ENCODE measurements at regions not wholly inside any gene's neighbourhood (a gene's known extent, or its start where the extent isn't known, plus 50 kb on each side); places are given as distances from the start of the nearest gene placed in this dataset.

- intact Hi-C loops (cut with micrococcal nuclease) = no loop called here
- RAD21 ChIA-PET (ENCODE audit: low non-redundant PET in 1 of 2, low total read pairs in 2 of 2, uncharacterized antibody in 2 of 2, unreplicated experiment in 2 of 2) = no interaction called here
Observed at GRCh38 chr6:154623391-154623790, 109.8 kb upstream of the SCAF8 start.

GRCh38 chr6:154624038-154624599, 109.1 kb upstream of the SCAF8 start:
- Histone ChIP-seq H3K79me2 (ENCODE audit: insufficient read depth, low read length) (no peaks in the 10 kb centered on the region), H3K9me2 (ENCODE audit: insufficient read depth) (no peaks in the 10 kb centered on the region), H3K4me3 (replicated peaks in 1 of 2; ENCODE audit: low read depth in 1 of 2, low read length in 2 of 2) (no peak overlapping the region), H2AFZ (ENCODE audit: low read depth, low read length, poor library complexity, severe bottlenecking) (no peak overlapping the region), H3K27me3 (ENCODE audit: insufficient read depth, low read length) (no peaks in the 10 kb centered on the region), H3K36me3 (ENCODE audit: control insufficient read depth in 1 of 2, insufficient read depth in 2 of 2, low read length in 2 of 2) (no peaks in the 10 kb centered on the region), H3K4me1 (ENCODE audit: control insufficient read depth in 1 of 2, insufficient read depth in 2 of 2, low read length in 2 of 2) (no peaks in the 10 kb centered on the region), H4K20me1 (ENCODE audit: insufficient read depth) (no peaks in the 10 kb centered on the region), H3K9ac (ENCODE audit: low read length) (no peak overlapping the region), H3K27ac (ENCODE audit: low read depth, low read length) (no peak overlapping the region), H3K9me3 (ENCODE audit: control insufficient read depth in 1 of 2, insufficient read depth in 1 of 2, low read depth in 1 of 2, low read length in 2 of 2) (no peaks in the 10 kb centered on the region), H3K4me2 (ENCODE audit: low read length) (no peak overlapping the region)
- intact Hi-C loops (cut with micrococcal nuclease) = no loop called here
- ChIA-PET CTCF (no interaction called here), RAD21 (ENCODE audit: low non-redundant PET in 1 of 2, low total read pairs in 2 of 2, uncharacterized antibody in 2 of 2, unreplicated experiment in 2 of 2) (no interaction called here), POLR2A (no interaction called here)
- ATAC-seq (no peak), DNase-seq (ENCODE audit: low read depth, low spot score) (no peak)
- BruUV-seq (replicated peaks) = no TSS peak
- TF ChIP-seq SIN3A (IDR thresholded peaks at IDR 0.05; ENCODE audit: low read depth) = no peak
- TF ChIP-seq ZBTB33 (IDR thresholded peaks at IDR 0.05; ENCODE audit: extremely low read depth, insufficient replicate concordance, low read length) = no peak
- TF ChIP-seq EZH2phosphoT487 (IDR thresholded peaks at IDR 0.05; ENCODE audit: borderline replicate concordance) = no peak
- TF ChIP-seq CEBPB (IDR thresholded peaks at IDR 0.05; ENCODE audit: low read depth) = no peak
- TF ChIP-seq MAX (IDR thresholded peaks at IDR 0.05) = no peak
- no peak for TF ChIP-seq YY1 (IDR thresholded peaks at IDR 0.05; ENCODE audit: extremely low read depth, insufficient replicate concordance, low read depth, low read length)
- TF ChIP-seq JUND (IDR thresholded peaks at IDR 0.05) = no peak
- TF ChIP-seq EGR1 (IDR thresholded peaks at IDR 0.05; ENCODE audit: low read depth) = no peak
- no peak for TF ChIP-seq TCF7L2 (IDR thresholded peaks at IDR 0.05; ENCODE audit: borderline replicate concordance, extremely low read depth, insufficient read depth, insufficient read length)
- TF ChIP-seq ATF3 (IDR thresholded peaks at IDR 0.05) = no peak
- no peak for TF ChIP-seq SRF (IDR thresholded peaks at IDR 0.05; ENCODE audit: low read depth)
- no peak for TF ChIP-seq POLR2AphosphoS5 (IDR thresholded peaks at IDR 0.05; ENCODE audit: low read depth, low read length)
- TF ChIP-seq CTCF (IDR thresholded peaks at IDR 0.05 in 2 of 3, conservative IDR thresholded peaks at IDR 0.05 in 1 of 3; ENCODE audit: borderline replicate concordance in 1 of 3, insufficient read depth in 1 of 3, low read depth in 2 of 3, low read length in 2 of 3) = no peak
- TF ChIP-seq POLR2A (IDR thresholded peaks at IDR 0.05; ENCODE audit: borderline replicate concordance, extremely low read depth, insufficient read depth, insufficient read length) = no peak
- no peak for TF ChIP-seq RAD21 (IDR thresholded peaks at IDR 0.05; ENCODE audit: low read depth)
- no peak for TF ChIP-seq FOSL1 (IDR thresholded peaks at IDR 0.05; ENCODE audit: low read depth)
- TF ChIP-seq CBX3 (IDR thresholded peaks at IDR 0.05; ENCODE audit: low read depth) = no peak

More at GRCh38 chr6:154623391-154623790, 109.8 kb upstream of the SCAF8 start:
- no peak overlapping the region for H3K9ac ChIP-seq (ENCODE audit: low read length)
- H3K9me2 ChIP-seq (ENCODE audit: insufficient read depth) = no peaks in the 10 kb centered on the region
- ChIA-PET CTCF (no interaction called here), POLR2A (no interaction called here)
- DNase-seq (ENCODE audit: low read depth, low spot score) (no peak), ATAC-seq (no peak)
- H3K36me3 ChIP-seq (ENCODE audit: control insufficient read depth in 1 of 2, insufficient read depth in 2 of 2, low read length in 2 of 2) = no peaks in the 10 kb centered on the region
- TF ChIP-seq CEBPB (IDR thresholded peaks at IDR 0.05; ENCODE audit: low read depth) = no peak
- no peaks in the 10 kb centered on the region for H3K4me1 ChIP-seq (ENCODE audit: control insufficient read depth in 1 of 2, insufficient read depth in 2 of 2, low read length in 2 of 2)
- no peaks in the 10 kb centered on the region for H4K20me1 ChIP-seq (ENCODE audit: insufficient read depth)
- no peak overlapping the region for H3K27ac ChIP-seq (ENCODE audit: low read depth, low read length)
- no peaks in the 10 kb centered on the region for H3K9me3 ChIP-seq (ENCODE audit: control insufficient read depth in 1 of 2, insufficient read depth in 1 of 2, low read depth in 1 of 2, low read length in 2 of 2)
- H3K79me2 ChIP-seq (ENCODE audit: insufficient read depth, low read length) = no peaks in the 10 kb centered on the region
- H3K27me3 ChIP-seq (ENCODE audit: insufficient read depth, low read length) = no peaks in the 10 kb centered on the region
- no peak overlapping the region for H3K4me2 ChIP-seq (ENCODE audit: low read length)
- BruUV-seq (replicated peaks) = no TSS peak
- no peak overlapping the region for H2AFZ ChIP-seq (ENCODE audit: low read depth, low read length, poor library complexity, severe bottlenecking)
- no peak overlapping the region for H3K4me3 ChIP-seq (replicated peaks in 1 of 2; ENCODE audit: low read depth in 1 of 2, low read length in 2 of 2)
